AG09309 (cell line): ENCODE measurements at regions not wholly inside any gene's neighbourhood (a gene's known extent, or its start where the extent isn't known, plus 50 kb on each side); places are given as distances from the start of the nearest gene placed in this dataset.
"Not testable (repeated sequence)": the region's sequence is repeated elsewhere in the genome, so short reads cannot be mapped to it uniquely, and the experiment has no call there.

Experiments used
- DNase-seq: peaks from one replicate; pipeline ENCODE4 v3.0.0-alpha.2; 2010; ENCODE audit warnings: low read depth
- H3K4me3 ChIP-seq: 2 replicates; pipeline ENCODE4 v1.5.1; 2011; ENCODE audit warnings: mild to moderate bottlenecking, low read depth, low read length, moderate library complexity; ENCODE audit not compliant: control insufficient read depth
- TF ChIP-seq, protein P1 (sequence below): IDR thresholded peaks from 2 replicates; pipeline ENCODE4 v1.5.1; 2011; ENCODE audit warnings: mild to moderate bottlenecking, low read depth, low read length, inconsistent platforms; ENCODE audit not compliant: insufficient read depth, control insufficient read depth; ENCODE audit errors: missing control alignments

DNA sequence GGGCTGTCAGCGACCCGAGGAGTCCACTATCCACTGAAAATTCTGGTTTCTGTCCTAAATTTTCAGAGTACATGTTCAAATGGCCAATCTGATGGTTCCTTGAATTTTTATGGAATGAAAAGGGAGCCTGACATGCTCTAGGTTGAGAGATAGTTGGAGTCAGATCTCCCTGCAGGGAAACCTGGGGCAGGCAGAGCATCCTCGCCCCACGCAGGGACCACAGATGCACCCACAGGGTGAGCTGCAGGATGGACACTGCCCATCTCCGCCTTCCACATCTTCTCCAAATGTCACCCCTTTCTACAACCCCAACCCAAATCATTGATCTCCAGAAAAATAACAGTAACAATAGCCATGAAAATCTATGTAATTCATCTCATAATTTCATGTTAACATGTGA is 114.2 kb upstream of the IGLL5 start:
- DNase-seq: no peak
- no peak overlapping the region for H3K4me3 ChIP-seq
- TF ChIP-seq, protein P1, sequence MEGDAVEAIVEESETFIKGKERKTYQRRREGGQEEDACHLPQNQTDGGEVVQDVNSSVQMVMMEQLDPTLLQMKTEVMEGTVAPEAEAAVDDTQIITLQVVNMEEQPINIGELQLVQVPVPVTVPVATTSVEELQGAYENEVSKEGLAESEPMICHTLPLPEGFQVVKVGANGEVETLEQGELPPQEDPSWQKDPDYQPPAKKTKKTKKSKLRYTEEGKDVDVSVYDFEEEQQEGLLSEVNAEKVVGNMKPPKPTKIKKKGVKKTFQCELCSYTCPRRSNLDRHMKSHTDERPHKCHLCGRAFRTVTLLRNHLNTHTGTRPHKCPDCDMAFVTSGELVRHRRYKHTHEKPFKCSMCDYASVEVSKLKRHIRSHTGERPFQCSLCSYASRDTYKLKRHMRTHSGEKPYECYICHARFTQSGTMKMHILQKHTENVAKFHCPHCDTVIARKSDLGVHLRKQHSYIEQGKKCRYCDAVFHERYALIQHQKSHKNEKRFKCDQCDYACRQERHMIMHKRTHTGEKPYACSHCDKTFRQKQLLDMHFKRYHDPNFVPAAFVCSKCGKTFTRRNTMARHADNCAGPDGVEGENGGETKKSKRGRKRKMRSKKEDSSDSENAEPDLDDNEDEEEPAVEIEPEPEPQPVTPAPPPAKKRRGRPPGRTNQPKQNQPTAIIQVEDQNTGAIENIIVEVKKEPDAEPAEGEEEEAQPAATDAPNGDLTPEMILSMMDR: no peak

DNA sequence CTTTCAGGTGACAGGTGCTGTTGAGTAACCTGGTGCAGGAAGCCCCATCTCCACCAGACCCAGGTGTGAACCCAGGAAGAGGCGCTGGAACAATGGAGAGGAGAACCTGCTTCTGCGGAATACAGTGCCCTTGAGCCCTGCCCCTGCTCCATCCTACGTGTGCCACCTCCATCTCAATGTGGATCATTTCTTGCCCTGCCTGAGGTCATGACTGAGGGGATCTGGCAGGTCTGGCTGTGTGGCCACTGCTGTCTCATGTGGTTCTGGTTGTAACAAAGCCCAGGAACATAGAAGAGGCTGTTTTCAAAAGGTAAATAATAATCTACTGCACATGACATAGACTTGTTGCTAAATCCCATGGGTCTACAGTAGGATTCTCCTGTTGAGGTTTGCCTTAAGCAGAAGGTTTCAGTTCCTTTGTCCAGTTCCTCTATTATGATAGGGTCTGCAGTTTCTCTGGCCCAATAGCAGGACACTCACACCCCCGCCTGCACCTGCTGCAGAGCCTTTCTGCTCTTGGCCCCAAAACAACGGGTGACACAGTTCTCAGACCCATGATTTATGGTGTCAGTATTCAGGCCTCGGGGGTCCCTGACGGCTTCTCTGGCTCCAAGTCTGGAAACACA is 113.5 kb upstream of the IGLL5 start:
- DNase-seq: no peak
- no peak overlapping the region for H3K4me3 ChIP-seq
- TF ChIP-seq, protein P1: no peak

DNA sequence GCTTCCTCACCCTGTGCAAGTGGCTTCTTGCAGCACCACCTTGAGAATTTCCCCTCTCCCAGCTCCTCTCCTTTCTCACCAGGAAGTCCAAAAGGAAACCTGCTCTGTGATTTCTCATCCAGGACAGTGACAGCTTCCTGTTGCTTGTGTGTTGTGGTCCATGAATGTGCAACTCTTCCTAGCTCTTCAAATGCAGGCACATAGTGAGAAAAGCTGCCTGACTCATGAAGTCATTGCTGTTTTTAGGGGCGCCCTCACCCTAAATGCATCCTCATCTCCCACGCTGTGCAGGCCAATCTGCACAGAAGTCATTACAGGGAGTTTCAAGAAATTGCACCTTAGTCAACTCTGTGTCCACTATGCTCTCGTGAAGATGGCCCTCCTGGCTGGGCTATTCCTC is 112.9 kb upstream of the IGLL5 start:
- H3K4me3 ChIP-seq, DNase-seq: not testable (repeated sequence)

DNA sequence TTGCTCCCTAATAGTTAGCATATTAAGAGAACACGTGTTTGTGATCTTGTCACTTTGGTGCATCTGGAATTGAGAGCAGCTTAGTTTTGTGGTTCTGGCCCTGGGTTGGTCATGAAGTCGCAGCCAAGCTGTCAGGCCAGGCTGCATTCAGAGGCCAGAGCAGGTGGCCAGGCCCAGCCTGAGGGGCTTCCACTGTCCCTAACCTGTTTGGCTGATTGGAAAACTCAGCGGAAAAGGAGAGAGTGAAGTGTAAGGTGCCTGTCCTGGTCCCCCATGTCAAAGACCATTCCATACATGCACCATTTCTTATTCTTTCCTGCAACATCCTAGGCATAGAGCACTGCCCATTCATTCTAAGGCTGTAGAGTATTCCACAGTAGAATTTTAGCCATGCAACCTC is 111.5 kb upstream of the IGLL5 start:
- no peak overlapping the region for H3K4me3 ChIP-seq
- no peak for DNase-seq
- TF ChIP-seq, protein P1: no peak

DNA sequence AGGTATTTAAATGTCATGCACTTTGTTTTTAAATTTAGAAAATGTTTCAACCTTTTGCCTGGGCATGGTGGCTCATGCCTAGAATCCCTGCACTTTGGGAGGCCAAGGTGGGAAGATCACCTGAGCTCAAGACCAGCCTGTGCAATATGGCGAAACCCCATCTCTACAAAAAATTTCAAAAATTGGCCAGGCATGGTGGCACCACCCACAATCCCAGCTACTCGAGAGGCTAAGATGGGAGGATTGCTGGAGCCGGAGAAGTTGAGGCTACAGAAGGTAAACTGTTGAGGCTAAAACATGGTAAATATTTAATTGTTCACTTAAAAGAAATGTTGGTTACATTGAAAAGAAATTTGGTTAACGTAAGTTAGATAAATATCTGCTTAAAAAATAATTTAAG is 108.4 kb upstream of the IGLL5 start:
- TF ChIP-seq, protein P1: no peak
- no peak for DNase-seq
- no peak overlapping the region for H3K4me3 ChIP-seq

DNA sequence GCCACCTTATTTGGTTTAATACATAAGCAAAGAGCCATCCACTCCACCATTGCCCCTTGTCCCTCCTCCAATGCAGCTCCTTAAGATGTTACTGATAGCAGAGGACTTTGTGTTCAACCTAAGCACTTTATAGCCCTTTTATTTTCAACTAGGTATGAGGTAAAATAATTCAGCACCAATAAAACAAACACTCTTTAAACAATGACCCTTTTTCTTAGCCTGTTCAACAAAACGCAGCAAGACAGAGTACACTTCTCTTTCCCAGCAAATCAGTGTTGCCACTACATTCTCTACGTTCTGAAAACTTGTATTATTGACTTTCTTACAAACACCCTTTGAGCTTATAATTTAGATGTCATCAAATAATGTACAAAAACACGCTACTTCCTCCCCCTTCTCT is 104.0 kb upstream of the IGLL5 start:
- no peak overlapping the region for H3K4me3 ChIP-seq
- TF ChIP-seq, protein P1: no peak
- DNase-seq: no peak

DNA sequence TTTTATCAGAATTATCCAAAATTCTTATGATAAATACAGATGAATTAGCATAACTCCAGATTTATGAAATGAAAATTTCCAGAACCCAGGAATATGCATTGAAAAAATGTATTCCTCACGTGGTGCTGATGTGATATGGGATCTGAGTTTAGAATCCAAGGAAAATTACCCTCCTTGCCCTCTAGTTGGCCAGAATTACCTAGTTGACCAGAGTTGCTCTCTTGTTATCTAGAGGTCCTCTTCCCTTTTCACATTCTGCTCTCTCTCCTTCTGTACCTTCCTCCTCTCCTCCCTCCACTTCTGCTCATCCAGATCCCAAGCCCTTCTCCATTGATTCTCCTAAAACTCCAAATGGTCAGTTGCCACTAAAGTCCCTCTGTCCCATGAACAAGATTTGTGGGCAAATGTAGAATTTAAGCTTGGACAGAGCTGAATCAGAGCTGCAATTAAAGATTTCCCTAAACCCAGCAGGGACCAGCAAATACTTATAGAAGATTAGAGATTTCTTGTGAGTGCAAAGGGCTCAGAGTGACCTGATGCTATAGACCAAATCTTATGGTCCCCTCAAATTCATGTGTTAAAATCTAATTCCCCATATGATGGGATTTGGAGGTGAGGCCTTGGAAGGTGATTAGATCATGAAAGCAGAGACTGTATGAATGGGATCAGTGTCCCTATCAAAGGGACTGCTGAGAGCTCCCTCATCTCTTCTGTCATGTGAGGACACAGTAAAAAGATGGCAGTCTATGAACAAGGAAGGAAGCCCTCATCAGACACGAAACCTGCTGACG is 103.2 kb upstream of the IGLL5 start:
- no peak overlapping the region for H3K4me3 ChIP-seq
- DNase-seq: no peak
- TF ChIP-seq, protein P1: no peak
